Omental fat pad (tissue), 3 donors: ENCODE measurements at regions not wholly inside any gene's neighbourhood (a gene's known extent, or its start where the extent isn't known, plus 50 kb on each side); places are given as distances from the start of the nearest gene placed in this dataset.

ENCODE experiments used
- ATAC-seq: fragments of 150-250 bp; one replicate; pipeline ENCODE4 v1.9.1; 2016; ENCODE audit warnings: mild to moderate bottlenecking, moderate library complexity; ENCODE audit not compliant: low FRiP score
- DNase-seq: peaks from one replicate; pipeline ENCODE4 v3.0.0-alpha.2; 2019; ENCODE audit warnings: low spot score
- TF ChIP-seq, protein P1 (sequence below), 3 donors: fragments of 450-650 bp; IDR thresholded peaks; one replicate each; pipeline ENCODE4 v1.5.1; 2016 to 2017; ENCODE audit warnings: antibody characterized with exemption in 3 of 3, mild to moderate bottlenecking in 3 of 3, moderate library complexity in 2 of 3

DNA sequence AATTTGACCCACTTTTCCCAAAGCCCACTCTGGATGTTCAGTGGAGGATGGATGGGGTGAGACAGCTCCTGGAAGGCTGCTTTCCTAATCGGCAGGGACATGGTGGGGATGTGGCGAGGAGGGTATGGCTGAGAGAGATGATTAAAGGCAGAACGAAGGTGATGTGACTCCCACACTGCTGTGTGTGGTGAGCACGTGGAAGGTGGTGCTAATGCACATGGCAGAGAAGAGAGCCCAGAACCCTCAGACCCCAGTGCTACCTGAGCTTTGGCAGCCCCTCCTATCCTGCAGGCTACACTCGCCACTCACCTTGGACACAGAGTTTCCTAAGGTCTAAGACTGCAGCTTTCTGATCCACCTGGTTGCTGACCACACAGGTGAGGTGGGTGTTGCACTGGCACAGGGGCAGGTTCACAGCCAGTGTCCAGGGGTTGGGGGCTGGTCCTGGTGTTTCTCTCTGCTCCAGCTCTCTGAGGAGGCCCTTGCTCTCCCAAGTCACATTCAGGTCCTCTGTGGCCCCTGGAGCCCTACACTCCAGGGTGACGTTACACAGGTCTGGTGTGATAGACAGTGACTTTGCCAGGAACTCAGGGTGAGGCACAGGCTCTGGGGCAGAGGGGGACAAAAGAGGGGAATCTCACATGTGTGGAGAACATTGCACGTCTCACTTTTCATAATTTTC, 151.4 kb upstream of the ETV3 start:
- ATAC-seq (no peak), DNase-seq (no peak)
- TF ChIP-seq, protein P1, sequence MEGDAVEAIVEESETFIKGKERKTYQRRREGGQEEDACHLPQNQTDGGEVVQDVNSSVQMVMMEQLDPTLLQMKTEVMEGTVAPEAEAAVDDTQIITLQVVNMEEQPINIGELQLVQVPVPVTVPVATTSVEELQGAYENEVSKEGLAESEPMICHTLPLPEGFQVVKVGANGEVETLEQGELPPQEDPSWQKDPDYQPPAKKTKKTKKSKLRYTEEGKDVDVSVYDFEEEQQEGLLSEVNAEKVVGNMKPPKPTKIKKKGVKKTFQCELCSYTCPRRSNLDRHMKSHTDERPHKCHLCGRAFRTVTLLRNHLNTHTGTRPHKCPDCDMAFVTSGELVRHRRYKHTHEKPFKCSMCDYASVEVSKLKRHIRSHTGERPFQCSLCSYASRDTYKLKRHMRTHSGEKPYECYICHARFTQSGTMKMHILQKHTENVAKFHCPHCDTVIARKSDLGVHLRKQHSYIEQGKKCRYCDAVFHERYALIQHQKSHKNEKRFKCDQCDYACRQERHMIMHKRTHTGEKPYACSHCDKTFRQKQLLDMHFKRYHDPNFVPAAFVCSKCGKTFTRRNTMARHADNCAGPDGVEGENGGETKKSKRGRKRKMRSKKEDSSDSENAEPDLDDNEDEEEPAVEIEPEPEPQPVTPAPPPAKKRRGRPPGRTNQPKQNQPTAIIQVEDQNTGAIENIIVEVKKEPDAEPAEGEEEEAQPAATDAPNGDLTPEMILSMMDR (IDR thresholded peaks at IDR 0.05) = no peak

DNA sequence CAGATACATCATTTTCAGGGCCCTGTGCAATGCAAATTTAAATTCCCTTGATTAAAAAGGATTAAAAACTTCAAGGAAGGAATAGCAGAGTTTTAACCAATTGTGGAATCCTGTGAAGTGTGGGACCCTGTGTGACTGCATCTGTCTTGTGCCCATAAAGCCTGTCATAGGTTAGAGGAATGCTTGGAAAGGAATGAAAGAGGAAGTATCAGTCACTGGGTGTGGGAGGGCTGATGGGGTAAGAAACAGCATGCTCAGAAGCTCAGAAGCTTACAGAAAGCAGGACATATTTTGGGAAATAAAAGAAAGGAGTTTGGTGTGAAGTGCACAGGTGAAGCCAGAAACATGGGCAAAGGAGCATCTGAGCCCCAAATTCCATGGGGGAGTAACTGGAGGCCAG, 150.8 kb upstream of the ETV3 start:
- TF ChIP-seq, protein P1 (IDR thresholded peaks at IDR 0.05) = no peak
- no peak for ATAC-seq
- DNase-seq = no peak

DNA sequence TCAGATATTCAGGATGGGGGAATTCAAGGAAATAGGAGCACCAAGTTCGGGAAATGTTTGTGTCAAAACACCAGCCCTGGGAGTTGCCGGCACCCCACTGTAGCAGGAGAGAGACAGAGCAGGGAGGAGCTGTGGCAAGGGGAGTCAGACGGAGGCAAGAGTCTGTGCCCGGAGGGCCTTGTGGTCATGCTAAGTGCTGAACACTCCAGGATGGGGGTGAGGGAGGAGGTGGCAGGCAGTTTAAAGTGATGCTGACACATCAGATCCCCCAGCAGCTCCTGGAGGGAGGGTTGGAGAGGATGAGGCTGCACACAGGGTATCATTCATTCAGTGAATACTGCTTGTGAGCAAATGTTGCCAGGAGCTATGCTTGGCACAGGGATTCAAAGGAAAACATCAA, 150.3 kb upstream of the ETV3 start:
- no peak for DNase-seq
- no peak for ATAC-seq
- TF ChIP-seq, protein P1 (IDR thresholded peaks at IDR 0.05) = no peak

DNA sequence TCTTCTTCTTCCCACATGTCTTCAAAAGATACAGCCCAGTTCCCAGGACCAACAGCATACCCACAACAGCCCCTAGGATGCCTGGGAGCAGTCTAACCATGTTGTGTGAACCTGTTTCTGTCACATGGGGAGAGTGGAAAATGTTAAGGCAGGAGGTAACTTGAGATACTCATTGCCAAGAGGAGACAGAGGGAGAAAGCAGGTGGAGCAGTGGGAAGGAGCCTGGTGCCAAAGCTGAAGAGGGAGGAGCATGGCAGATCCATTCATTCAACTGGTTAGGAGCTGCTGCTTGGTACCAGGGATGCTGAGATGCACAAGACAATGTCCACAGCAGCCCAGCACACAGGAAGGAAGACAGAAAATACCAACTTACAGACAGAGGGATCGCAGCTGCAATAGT, 149.8 kb upstream of the ETV3 start:
- ATAC-seq (no peak), DNase-seq (no peak)
- TF ChIP-seq, protein P1 (IDR thresholded peaks at IDR 0.05) = no peak

DNA sequence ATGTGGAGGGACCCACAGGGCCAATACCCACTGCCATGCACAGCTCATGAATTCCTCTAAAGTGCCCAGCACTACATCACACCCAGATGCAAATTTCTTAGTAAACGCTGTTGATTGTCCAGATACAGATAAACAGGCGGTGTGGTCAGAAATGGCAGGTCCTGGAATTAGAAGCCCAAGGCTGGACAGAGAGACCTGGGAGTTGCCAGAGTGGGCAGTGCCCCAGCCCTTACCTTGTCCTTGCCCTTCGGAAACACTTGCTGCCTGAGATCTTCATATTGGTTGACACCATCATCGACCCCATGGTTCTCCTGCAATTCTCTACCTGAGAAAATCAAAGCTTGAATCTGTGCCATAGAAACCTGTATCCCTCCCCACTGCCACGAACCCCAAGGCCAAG, 149.3 kb upstream of the ETV3 start:
- TF ChIP-seq, protein P1 (IDR thresholded peaks at IDR 0.05) = no peak
- no peak for DNase-seq
- no peak for ATAC-seq

DNA sequence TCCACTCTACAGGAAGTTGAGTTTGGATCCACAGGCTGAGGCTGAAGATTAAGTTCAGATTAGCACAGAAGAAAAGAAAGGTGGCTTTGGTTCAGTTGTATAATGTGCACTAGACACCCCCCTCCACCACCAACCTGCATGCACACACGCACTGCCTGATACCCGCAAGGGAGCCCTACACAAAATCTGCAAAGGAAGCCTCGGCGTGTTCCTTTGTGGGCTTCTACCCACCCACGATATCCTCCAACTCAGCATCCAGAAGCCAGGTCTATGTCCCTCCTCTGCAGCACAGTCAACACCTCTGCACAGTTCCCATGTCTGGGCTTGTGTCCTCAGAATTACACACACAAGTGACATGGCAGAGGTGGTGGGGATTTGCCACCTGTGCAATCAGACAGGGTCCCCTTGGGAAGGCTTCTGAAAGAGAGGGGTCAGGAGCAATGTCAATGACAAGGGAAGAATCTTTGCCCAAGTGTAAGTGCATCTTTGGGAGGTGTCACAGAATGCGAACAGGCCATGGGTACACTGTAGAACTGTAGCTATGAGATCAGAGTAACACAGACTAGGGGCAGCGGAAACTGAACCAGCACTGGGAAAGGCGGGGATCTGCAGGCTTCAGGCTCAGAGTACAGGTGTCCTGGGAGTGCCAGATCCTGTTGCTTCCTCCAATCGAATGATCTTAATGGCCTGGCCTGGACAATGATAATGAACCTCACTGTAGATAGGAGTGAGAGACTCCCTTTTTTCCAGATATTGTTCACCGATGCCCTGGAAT, 148.6 kb upstream of the ETV3 start:
- DNase-seq = no peak
- ATAC-seq = no peak
- TF ChIP-seq, protein P1 (IDR thresholded peaks at IDR 0.05) = no peak

DNA sequence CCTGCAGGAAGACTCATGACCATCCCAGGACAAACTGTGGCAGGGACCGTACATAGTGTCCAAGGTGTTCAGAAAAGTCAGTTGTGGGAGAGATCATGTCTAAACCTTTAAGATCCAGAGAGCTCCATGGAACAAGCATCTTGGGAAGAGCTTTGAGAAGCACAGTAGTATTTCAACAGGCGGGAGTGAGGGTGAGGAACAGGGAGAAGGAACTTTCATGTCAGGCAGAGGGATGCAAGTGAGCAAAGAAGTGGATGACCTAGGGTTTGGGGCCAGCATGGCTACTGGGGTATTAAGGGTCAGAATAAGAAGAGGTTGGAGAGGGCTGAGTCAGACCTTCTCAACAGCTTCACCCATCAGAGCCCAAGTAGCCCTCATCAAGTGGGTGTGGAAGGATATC, 147.9 kb upstream of the ETV3 start:
- DNase-seq (no peak), ATAC-seq (no peak)
- TF ChIP-seq, protein P1 (IDR thresholded peaks at IDR 0.05) = no peak
